ENCODE measurements at regions not wholly inside any gene's neighbourhood (a gene's known extent, or its start where the extent isn't known, plus 50 kb on each side); places are given as distances from the start of the nearest gene placed in this dataset.
"Not testable (repeated sequence)": the region's sequence is repeated elsewhere in the genome, so short reads cannot be mapped to it uniquely, and the experiment has no call there.

DNA sequence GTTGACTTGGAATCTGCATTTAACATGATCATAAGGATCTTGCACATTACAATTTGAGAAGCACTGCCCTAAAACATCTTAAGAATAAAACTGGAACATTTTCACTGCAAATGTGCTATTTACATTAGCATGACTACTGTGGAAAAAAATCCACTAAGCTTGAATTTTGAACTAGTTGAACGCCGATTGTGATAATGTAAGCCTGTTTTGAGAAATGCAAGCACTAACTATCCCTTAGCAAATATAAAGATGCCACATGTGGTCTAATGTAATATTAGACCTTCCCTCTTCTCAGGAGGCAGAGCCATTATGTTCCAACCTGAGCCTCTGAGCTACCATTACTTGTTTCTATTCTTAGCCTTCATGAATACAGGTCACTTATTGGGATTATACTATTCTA is 278.0 kb downstream of the SPATA31A6 start:
- CTCF ChIA-PET; H3K4me1 Mint-ChIP-seq; H3K9me3 Mint-ChIP-seq; H3K27me3 Mint-ChIP-seq; POLR2A ChIA-PET; H3K36me3 Mint-ChIP-seq (ENCODE audit: low read depth); DNase-seq; H3K4me3 Mint-ChIP-seq; H3K27ac Mint-ChIP-seq: not testable (repeated sequence)

DNA sequence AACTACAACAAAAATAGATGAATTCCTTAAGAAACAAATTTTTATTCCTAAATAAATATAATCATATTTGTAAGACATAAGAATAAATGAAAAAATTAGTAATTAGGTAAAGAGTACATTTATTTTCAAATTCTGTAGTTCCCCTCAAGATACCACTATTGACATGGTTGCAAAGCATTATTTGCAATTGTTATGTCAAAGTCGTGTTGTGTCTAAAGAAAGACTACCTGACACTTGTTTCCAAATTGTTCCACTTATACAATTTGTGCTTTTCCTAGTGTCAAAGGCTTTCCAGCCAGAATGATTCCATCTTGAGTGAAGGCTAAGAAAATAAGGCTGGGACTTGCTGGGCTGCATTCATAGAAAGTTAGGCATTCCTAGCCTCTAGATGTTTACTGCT is 278.4 kb downstream of the SPATA31A6 start:
- H3K27ac Mint-ChIP-seq, H3K4me3 Mint-ChIP-seq, POLR2A ChIA-PET: not testable (repeated sequence)

GRCh38 chr9:42463981-42464380 is 280.5 kb downstream of the SPATA31A6 start:
- H3K27ac Mint-ChIP-seq; H3K36me3 Mint-ChIP-seq (ENCODE audit: low read depth); POLR2A ChIA-PET; H3K4me3 Mint-ChIP-seq; DNase-seq; H3K4me1 Mint-ChIP-seq; H3K27me3 Mint-ChIP-seq; CTCF ChIA-PET; H3K9me3 Mint-ChIP-seq: not testable (repeated sequence)

More for the DNA sequence above, 278.4 kb downstream of the SPATA31A6 start:
- CTCF ChIA-PET; H3K4me1 Mint-ChIP-seq; H3K9me3 Mint-ChIP-seq; H3K36me3 Mint-ChIP-seq (ENCODE audit: low read depth); H3K27me3 Mint-ChIP-seq; DNase-seq: not testable (repeated sequence)

DNA sequence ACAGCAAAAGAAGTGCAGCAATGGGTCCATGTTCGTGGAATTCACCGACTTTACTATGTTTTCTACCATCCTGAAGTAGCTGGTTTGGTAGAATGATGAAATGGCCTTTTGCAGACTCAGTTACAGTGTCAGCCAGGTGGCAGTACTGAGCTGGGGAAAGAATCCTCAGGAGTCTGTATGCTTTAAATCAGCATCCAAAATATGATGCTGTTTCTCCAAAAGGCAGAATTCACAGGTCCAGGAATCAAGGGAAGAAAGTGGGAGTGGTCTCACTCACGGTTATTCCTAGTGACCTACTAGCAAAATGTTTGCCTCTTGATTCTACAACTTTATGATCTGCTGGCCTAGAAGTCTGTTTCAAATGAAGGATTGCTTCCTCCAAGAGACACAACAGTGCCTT is 287.1 kb downstream of the SPATA31A6 start:
- POLR2A ChIA-PET; H3K27ac Mint-ChIP-seq; H3K27me3 Mint-ChIP-seq; DNase-seq; CTCF ChIA-PET; H3K36me3 Mint-ChIP-seq (ENCODE audit: low read depth); H3K9me3 Mint-ChIP-seq; H3K4me1 Mint-ChIP-seq; H3K4me3 Mint-ChIP-seq: not testable (repeated sequence)

DNA sequence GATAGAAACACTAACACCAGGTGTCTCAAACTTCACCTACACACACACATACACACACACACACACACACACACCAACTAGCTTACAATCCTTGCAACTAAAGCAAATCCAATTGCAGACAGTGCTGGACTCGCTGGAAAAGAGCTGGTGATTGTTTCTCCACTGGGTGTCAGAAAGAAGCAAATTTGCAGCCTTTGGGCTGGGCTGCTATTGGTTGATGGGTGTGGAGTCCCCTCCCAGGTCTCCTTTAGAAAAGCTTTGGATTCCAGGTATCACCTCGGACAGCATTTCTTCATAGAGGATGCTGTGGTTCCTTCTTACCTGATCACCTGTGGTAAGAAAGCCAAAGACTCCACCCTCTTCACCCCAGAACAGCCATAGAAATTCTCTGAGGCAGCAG is 307.5 kb downstream of the SPATA31A6 start:
- H3K4me1 Mint-ChIP-seq, H3K4me3 Mint-ChIP-seq, H3K27me3 Mint-ChIP-seq: not testable (repeated sequence)

GRCh38 chr9:42502620-42503264 is 319.3 kb downstream of the SPATA31A6 start:
- H3K4me1 Mint-ChIP-seq; CTCF ChIA-PET; H3K4me3 Mint-ChIP-seq; H3K27me3 Mint-ChIP-seq; H3K27ac Mint-ChIP-seq; DNase-seq; POLR2A ChIA-PET; H3K9me3 Mint-ChIP-seq; H3K36me3 Mint-ChIP-seq (ENCODE audit: low read depth): not testable (repeated sequence)

More for the DNA sequence above, 307.5 kb downstream of the SPATA31A6 start:
- CTCF ChIA-PET; H3K27ac Mint-ChIP-seq; H3K9me3 Mint-ChIP-seq; H3K36me3 Mint-ChIP-seq (ENCODE audit: low read depth); POLR2A ChIA-PET; DNase-seq: not testable (repeated sequence)

DNA sequence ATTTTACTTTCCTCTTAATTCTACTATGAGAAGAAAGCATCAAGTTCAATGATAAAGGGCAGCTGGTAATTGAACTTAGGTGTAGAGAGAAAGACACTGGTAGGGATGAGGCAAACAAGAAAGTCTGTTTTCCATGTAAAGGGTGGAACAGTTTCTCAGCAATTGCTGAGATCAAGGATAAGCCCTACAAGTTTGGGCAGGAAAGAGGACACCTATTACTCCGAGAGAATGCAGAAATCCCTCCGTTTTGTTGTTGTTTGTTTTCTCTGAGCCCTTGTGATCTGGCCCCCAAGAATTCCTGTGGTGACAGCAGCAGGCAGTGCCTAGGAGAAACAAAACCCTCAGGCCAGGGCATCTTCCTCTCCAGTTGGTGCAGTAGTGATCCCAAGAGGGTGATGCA is 324.7 kb downstream of the SPATA31A6 start:
- H3K4me3 Mint-ChIP-seq; H3K27me3 Mint-ChIP-seq; H3K36me3 Mint-ChIP-seq (ENCODE audit: low read depth); H3K9me3 Mint-ChIP-seq; H3K4me1 Mint-ChIP-seq; CTCF ChIA-PET; DNase-seq; H3K27ac Mint-ChIP-seq; POLR2A ChIA-PET: not testable (repeated sequence)

GRCh38 chr9:42513535-42513934 is 330.1 kb downstream of the SPATA31A6 start:
- POLR2A ChIA-PET; H3K4me3 Mint-ChIP-seq; H3K4me1 Mint-ChIP-seq; H3K36me3 Mint-ChIP-seq (ENCODE audit: low read depth); CTCF ChIA-PET; H3K27me3 Mint-ChIP-seq; H3K27ac Mint-ChIP-seq; DNase-seq; H3K9me3 Mint-ChIP-seq: not testable (repeated sequence)

GRCh38 chr9:42534325-42534983 is 351.0 kb downstream of the SPATA31A6 start:
- H3K36me3 Mint-ChIP-seq (ENCODE audit: low read depth); H3K9me3 Mint-ChIP-seq; H3K27me3 Mint-ChIP-seq; CTCF ChIA-PET; H3K4me1 Mint-ChIP-seq; H3K27ac Mint-ChIP-seq; DNase-seq; POLR2A ChIA-PET; H3K4me3 Mint-ChIP-seq: not testable (repeated sequence)

DNA sequence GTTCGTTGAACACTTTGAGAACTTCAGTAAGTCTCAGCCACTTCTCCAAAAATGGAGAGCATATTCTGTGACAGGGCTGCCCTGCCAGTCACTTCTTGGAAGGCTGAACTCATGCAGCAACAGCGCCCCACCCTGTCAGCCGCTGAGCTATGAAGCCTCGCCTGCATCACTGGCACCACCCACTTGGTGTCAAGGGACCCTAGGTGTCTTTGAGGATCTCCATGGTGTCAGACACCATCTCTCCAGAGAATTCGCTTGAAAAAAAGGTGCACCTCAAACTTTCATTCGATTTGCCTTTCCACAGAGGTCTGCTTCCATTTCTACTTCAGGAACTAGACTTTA is 351.5 kb downstream of the SPATA31A6 start:
- H3K4me3 Mint-ChIP-seq; DNase-seq; H3K27me3 Mint-ChIP-seq; CTCF ChIA-PET; H3K9me3 Mint-ChIP-seq; H3K4me1 Mint-ChIP-seq; POLR2A ChIA-PET; H3K27ac Mint-ChIP-seq; H3K36me3 Mint-ChIP-seq (ENCODE audit: low read depth): not testable (repeated sequence)

- H3K27ac Mint-ChIP-seq; H3K4me3 Mint-ChIP-seq; H3K9me3 Mint-ChIP-seq; CTCF ChIA-PET; H3K27me3 Mint-ChIP-seq; POLR2A ChIA-PET; DNase-seq; H3K4me1 Mint-ChIP-seq; H3K36me3 Mint-ChIP-seq (ENCODE audit: low read depth): not testable (repeated sequence)
These were observed 367.4 kb downstream of the SPATA31A6 start for GRCh38 chr9:42550789-42551357.

- CTCF ChIA-PET, H3K27me3 Mint-ChIP-seq: not testable (repeated sequence)
- peak; percentile 12 for DNase-seq
These were observed 385.1 kb downstream of the SPATA31A6 start for GRCh38 chr9:42568530-42568929.

GRCh38 chr9:42568942-42569556 is 385.6 kb downstream of the SPATA31A6 start:
- DNase-seq; H3K4me1 Mint-ChIP-seq; CTCF ChIA-PET; POLR2A ChIA-PET; H3K36me3 Mint-ChIP-seq (ENCODE audit: low read depth); H3K9me3 Mint-ChIP-seq; H3K4me3 Mint-ChIP-seq; H3K27me3 Mint-ChIP-seq; H3K27ac Mint-ChIP-seq: not testable (repeated sequence)

More at GRCh38 chr9:42568530-42568929, 385.1 kb downstream of the SPATA31A6 start:
- POLR2A ChIA-PET; H3K4me3 Mint-ChIP-seq; H3K9me3 Mint-ChIP-seq; H3K27ac Mint-ChIP-seq; H3K36me3 Mint-ChIP-seq (ENCODE audit: low read depth); H3K4me1 Mint-ChIP-seq: not testable (repeated sequence)

GRCh38 chr9:42577851-42578250 is 394.4 kb downstream of the SPATA31A6 start:
- H3K4me3 Mint-ChIP-seq; POLR2A ChIA-PET; CTCF ChIA-PET; H3K36me3 Mint-ChIP-seq (ENCODE audit: low read depth); H3K27ac Mint-ChIP-seq; H3K4me1 Mint-ChIP-seq; H3K9me3 Mint-ChIP-seq; H3K27me3 Mint-ChIP-seq; DNase-seq: not testable (repeated sequence)
